22Rv1 (cell line): ENCODE measurements at regions not wholly inside any gene's neighbourhood (a gene's known extent, or its start where the extent isn't known, plus 50 kb on each side); places are given as distances from the start of the nearest gene placed in this dataset.
A peak's percentile ranks its signal among the peaks of the same experiment; 100 is the strongest.
"Not testable (repeated sequence)": the region's sequence is repeated elsewhere in the genome, so short reads cannot be mapped to it uniquely, and the experiment has no call there.

ENCODE experiments used
- H3K27ac ChIP-seq: fragments of 450-650 bp; 2 replicates; pipeline ENCODE4 v1.5.1; 2017
- CTCF ChIP-seq: fragments of 450-650 bp; IDR thresholded peaks from 2 replicates; pipeline ENCODE4 v1.5.1; 2017; ENCODE audit warnings: mild to moderate bottlenecking
- ZFX ChIP-seq: fragments of 450-650 bp; IDR thresholded peaks from 2 replicates; pipeline ENCODE4 v1.6.1; 2017; ENCODE audit warnings: antibody characterized with exemption, borderline replicate concordance

- H3K27ac ChIP-seq = no peak overlapping the region
- TF ChIP-seq ZFX (no peak), CTCF (no peak)
Observed at GRCh38 chr4:143819029-143819428, 86.3 kb downstream of the GYPE start.

DNA sequence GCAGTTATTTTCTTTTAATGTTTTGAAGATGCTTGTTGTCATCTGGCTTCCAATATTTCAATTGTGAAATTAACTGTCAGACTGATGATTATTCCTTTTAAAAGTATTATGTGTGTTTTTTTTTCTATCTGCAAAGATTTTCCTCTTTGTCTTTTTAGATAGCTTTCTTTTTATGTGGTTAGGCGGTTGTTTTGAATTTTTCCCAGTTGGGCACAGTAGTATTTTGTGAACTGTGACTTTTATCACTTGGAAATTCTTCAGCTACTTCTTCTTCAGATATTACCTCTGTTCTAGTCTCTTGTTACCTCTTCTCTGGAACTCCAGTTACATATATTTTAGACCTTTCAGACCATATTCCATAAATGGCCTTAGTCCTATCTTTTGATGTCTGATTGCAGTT is 87.5 kb downstream of the GYPE start:
- not testable (repeated sequence) for H3K27ac ChIP-seq

- H3K27ac ChIP-seq = not testable (repeated sequence)
Observed at GRCh38 chr4:143815375-143815774, 90.0 kb downstream of the GYPE start.

DNA sequence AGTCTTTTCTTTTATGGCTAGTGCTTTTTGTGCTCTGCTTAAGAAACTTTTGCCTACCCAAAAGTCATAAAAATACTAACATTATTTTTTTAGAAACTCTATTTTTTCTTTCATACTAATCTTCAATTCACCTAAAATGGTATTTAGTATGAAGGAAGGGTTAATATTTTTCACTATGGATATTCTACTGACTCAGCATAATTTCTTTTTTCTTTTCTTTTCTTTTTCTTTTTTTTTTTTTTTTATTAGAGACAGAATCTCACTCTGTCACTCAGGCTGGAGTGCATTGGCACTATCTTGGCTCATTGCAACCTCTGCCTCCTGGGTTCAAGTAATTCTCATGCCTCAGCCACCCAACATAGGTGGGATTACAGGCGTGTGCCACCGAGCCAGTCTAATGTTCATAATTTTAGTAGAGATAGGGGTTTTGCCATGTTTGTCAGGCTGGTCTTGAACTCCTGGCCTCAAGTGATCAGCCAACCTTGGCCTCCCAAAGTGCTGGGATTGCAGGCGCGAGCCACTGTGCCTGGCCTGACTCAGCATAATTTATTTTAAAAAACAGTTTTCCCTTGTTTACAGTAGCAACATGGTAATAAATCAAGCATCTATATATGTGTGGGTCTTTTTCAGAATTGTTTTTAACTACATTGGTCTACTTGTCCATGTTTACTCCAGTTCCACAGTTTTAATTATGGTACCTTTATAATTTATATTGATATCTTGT is 91.8 kb downstream of the GYPE start:
- H3K27ac ChIP-seq = not testable (repeated sequence)

DNA sequence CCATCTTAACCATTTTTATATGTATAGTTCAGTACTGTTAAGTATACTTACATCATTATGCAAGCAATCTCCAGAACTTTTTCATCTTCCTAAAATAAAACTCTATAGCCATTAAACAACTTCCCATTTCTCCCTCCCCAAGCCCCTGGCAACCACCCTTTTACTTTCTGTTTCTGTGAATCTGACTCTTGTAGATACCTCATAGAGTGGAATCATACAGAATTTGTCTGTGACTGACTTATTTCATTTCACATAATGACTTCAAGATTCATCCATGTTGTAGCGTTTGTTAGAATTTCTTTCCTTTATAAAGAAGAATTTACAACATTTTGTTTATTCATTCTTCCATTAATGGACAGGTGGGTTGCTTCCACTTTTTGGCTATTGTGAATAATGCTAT is 91.2 kb upstream of the FREM3 start:
- H3K27ac ChIP-seq = not testable (repeated sequence)

DNA sequence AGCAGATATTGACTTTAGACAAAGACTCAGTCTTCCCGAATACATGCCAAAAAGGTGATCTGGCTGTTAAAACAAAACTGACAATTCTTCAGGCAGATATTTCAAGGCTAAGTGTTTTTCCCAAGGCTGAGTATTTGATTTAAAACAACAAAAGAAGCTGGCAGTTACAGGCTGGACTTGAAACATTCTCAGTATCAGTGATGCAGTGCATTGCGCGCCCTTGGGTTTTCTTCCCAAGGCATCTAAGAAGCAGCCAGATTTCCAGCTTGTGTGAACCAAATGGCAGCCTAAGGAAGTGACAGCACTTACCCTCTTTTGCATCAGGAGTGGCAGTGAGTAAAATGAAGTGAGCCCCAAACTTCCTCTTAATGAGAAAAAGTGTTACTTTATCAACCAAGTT is 90.0 kb upstream of the FREM3 start:
- not testable (repeated sequence) for H3K27ac ChIP-seq

DNA sequence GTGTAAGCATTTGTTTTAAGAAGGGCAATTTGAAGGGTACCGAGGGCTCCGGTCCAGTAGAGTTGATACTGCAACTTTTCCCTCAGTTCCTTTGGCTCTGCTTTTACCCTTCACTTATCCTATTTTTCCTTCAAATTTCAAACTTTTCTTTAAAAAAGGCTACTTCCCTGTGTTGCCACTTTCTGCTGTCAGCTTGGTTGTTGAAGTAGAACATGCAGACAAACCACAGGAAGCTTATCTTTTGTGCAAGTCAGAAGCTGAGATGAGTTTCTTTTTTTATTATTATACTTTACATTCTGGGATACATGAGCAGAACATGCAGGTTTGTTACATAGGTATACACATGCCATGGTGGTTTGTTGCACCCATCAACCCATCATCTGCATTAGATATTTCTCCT is 89.1 kb upstream of the FREM3 start:
- H3K27ac ChIP-seq = not testable (repeated sequence)

DNA sequence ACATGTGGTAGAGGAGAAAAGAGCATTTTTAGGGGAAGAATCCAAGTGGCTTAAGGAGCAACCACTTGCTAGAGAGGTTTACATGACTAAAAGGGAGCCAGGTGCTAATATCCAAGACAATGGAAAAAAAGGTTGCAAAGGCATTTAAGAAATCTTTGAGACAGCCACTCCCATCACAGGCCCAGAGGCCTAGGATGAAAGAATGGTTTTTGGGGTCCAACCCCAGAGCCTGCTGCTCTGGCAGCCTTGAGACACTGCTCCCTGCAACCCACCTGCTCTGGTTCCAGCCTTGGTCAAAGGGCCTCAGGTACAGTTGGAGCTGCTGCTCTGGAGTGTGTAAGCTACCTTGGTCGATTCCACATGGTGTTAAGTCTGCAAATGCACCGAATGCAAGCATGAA is 84.1 kb upstream of the FREM3 start:
- no peak overlapping the region for H3K27ac ChIP-seq
- TF ChIP-seq ZFX (no peak), CTCF (no peak)

- no peak for TF ChIP-seq ZFX
- TF ChIP-seq CTCF = no peak
Observed at GRCh38 chr4:143782521-143782920, 82.0 kb upstream of the FREM3 start.

DNA sequence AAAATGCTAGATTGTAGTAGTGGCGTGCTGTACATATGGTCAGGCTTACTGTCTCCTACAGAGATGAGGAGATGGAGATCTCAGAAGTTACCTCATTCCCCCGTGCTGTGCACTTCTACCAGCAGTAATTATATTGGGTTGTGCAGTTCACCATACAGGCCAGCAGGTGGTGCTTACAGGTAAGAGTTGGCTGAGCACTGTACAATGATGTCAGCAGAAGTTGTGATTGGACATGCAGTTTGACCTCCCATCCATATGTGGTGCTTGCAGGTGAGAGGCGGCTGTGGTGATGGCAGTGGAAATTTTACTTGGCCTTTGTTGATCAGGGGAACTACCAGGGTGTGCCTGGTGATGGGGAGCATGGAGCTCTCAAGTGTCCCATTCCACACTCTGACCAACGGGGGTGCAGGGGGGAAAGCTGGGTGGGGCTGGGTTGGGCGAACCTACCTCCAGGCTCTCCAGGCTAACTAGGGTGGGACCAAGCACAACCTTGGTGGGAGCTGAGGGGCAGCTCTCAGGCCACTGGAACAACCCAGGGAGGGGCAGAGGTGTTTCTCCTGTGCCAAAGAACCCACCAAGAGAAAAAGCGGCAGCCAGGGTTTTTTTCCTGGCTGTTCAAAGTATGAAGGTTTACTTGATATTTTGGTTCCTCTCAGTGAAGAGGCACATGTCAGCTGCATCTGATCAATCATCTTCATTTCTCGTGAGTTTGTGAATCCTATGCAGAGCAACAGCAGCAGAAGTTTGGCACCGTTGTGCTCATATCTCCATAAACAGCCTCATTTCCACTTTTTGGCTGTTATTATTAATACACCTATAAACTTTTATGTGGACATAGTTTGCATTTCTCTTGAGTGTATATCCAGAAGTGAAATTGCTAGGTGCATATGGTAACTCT is 73.8 kb upstream of the FREM3 start:
- no peak overlapping the region for H3K27ac ChIP-seq
- peak; percentile 80 for TF ChIP-seq CTCF
- TF ChIP-seq ZFX = no peak

More at GRCh38 chr4:143782521-143782920, 82.0 kb upstream of the FREM3 start:
- H3K27ac ChIP-seq = peak overlapping the region; percentile 65
